ENCODE measurements at regions not wholly inside any gene's neighbourhood (a gene's known extent, or its start where the extent isn't known, plus 50 kb on each side); places are given as distances from the start of the nearest gene placed in this dataset.

DNA sequence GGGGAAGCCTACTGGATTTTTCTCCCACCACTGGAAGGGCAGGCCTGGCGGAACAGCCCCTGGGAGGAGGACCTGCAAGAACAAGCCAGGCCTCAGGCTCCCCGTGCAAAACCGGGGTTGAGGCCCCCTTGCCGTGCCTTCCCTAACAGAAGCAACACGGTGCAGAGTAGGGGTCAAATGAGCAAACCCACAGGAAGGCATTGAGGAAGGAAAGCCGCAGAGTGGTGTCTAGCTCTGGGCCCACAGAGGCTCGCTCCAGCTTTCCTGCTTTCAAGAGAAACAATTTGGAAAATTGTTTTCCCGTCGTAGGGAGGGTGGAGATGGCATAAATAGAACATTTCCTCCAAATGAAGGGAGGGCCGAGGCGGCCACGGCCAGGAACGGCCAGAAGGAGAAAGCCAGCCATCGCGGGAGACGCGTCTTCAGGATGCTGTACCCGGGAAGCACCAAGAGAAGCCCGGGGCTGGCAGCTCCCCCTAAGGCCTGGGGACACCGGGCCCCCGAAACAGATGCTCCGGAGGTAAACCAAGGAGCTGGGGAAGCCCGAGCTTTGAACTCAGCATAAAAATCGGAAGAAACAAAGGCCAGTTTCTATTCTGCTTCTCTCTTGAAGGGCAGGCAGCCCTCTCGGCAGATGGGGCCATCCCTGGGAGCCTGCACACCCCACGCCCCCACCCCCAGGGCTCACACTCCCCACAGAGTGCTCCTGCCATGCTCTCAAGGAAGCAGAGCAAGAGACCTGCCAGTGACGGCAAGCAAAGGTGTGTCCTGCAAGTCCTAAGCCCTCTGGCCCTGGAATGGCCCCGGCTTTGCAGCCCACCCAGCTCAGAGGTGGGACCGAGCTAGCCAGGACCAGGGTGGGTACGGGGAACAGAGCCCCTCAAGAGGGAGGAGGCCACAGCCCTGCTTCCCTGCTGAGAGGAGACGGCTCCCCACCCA is 92.0 kb downstream of the RBFOX3 start:
- no peak for TF ChIP-seq GATA2 (IDR thresholded peaks at IDR 0.05; ENCODE audit: low read depth, low read length)
- no peak for TF ChIP-seq GATA3 (IDR thresholded peaks at IDR 0.05; ENCODE audit: low read depth, low read length)

Data from SH-SY5Y (cell line).